Right renal cortex interstitium (tissue), 3 donors: ENCODE measurements at regions not wholly inside any gene's neighbourhood (a gene's known extent, or its start where the extent isn't known, plus 50 kb on each side); places are given as distances from the start of the nearest gene placed in this dataset.
"Not testable (repeated sequence)": the region's sequence is repeated elsewhere in the genome, so short reads cannot be mapped to it uniquely, and the experiment has no call there.

Experiments
- DNase-seq, 3 donors: peaks; one replicate each; pipeline ENCODE4 v3.0.0-alpha.2; 2013; ENCODE audit warnings: low read depth in 3 of 3, low spot score in 2 of 3

- DNase-seq = no peak
Measured at GRCh38 chr10:62585211-62585775, 211.1 kb downstream of the ZNF365 start.

GRCh38 chr10:62587011-62587410 lies 212.8 kb downstream of the ZNF365 start:
- no peak for DNase-seq

- no peak for DNase-seq
Measured at GRCh38 chr10:62588116-62588515, 213.9 kb downstream of the ZNF365 start.

- no peak for DNase-seq
Measured at GRCh38 chr10:62589689-62590088, 214.8 kb upstream of the ADO start.

GRCh38 chr10:62590306-62590705 lies 214.2 kb upstream of the ADO start:
- DNase-seq = no peak

- peak in 1 of 3 donors; percentile 38 for DNase-seq
Measured at GRCh38 chr10:62594093-62594520, 210.4 kb upstream of the ADO start.

GRCh38 chr10:62597226-62597625 lies 207.3 kb upstream of the ADO start:
- DNase-seq = no peak

GRCh38 chr10:62599161-62599560 lies 205.4 kb upstream of the ADO start:
- no peak for DNase-seq

GRCh38 chr10:62606551-62606950 lies 198.0 kb upstream of the ADO start:
- not testable (repeated sequence) for DNase-seq

GRCh38 chr10:62608189-62608875 lies 196.2 kb upstream of the ADO start:
- DNase-seq = not testable (repeated sequence)

- peak in 2 of 3 donors; percentile 23 to 35 for DNase-seq
Measured at GRCh38 chr10:62610649-62611229, 193.8 kb upstream of the ADO start.

- peak; percentile 47 to 59 (median 53) for DNase-seq
Measured at GRCh38 chr10:62613424-62613823, 191.1 kb upstream of the ADO start.

GRCh38 chr10:62613859-62614258 lies 190.7 kb upstream of the ADO start:
- DNase-seq = no peak

- no peak for DNase-seq
Measured at GRCh38 chr10:62614389-62615157, 189.9 kb upstream of the ADO start.

- DNase-seq = no peak
Measured at GRCh38 chr10:62616885-62617590, 187.5 kb upstream of the ADO start.

GRCh38 chr10:62617652-62618051 lies 186.9 kb upstream of the ADO start:
- no peak for DNase-seq

- DNase-seq = no peak
Measured at GRCh38 chr10:62618054-62618453, 186.5 kb upstream of the ADO start.

- DNase-seq = no peak
Measured at GRCh38 chr10:62618576-62619412, 185.7 kb upstream of the ADO start.

- no peak for DNase-seq
Measured at GRCh38 chr10:62619413-62619738, 185.1 kb upstream of the ADO start.

GRCh38 chr10:62620491-62620890 lies 184.0 kb upstream of the ADO start:
- no peak for DNase-seq
